ENCODE measurements at regions not wholly inside any gene's neighbourhood (a gene's known extent, or its start where the extent isn't known, plus 50 kb on each side); places are given as distances from the start of the nearest gene placed in this dataset.

DNA sequence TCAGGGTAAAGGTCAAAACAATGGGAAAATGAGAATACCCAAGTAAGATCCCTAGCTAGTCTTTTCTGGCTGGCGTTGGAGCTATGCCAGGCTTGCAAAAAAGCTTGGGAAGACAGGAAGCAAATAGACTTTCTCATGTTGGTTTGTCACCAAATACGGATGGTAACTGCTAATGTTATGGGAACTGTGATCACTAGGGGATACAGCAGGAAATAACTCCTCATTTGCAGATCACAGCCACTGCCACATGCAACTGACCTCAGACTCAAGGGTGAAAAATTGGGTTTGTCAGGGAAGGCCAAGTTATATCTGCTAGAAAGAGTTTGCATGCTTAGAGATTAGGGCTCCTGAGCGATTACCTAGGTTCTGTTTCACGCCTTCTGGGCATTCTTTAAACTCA is 162.9 kb downstream of the NHLRC3 start:
- peak overlapping the region; percentile 13 for H3K27ac ChIP-seq (ENCODE audit: low read length)
- peaks cover 2% of the 10 kb centered on the region for H3K4me1 ChIP-seq (ENCODE audit: control insufficient read depth, insufficient read depth, low read length)
- 80% methylated on average over 2 of the region's 4 CpGs for WGBS (ENCODE audit: insufficient coverage)
- peak; percentile 38 for DNase-seq
- H3K36me3 ChIP-seq (ENCODE audit: control insufficient read depth, insufficient read depth, low read length), result no peaks in the 10 kb centered on the region
- no peaks in the 10 kb centered on the region for H3K27me3 ChIP-seq (ENCODE audit: control insufficient read depth, insufficient read depth, low read length)
- H3K4me3 ChIP-seq (ENCODE audit: low read length), result no peak overlapping the region
- H3K9me3 ChIP-seq (replicated peaks; ENCODE audit: control insufficient read depth, low read depth, low read length), result no peaks in the 10 kb centered on the region

- no peak overlapping the region for H3K27ac ChIP-seq (ENCODE audit: low read length)
- no peaks in the 10 kb centered on the region for H3K36me3 ChIP-seq (ENCODE audit: control insufficient read depth, insufficient read depth, low read length)
- no peak overlapping the region for H3K4me3 ChIP-seq (ENCODE audit: low read length)
- no peak for DNase-seq
- no peaks in the 10 kb centered on the region for H3K9me3 ChIP-seq (replicated peaks; ENCODE audit: control insufficient read depth, low read depth, low read length)
- WGBS (ENCODE audit: insufficient coverage), result 52% methylated on average over 4 of the region's 7 CpGs
- H3K27me3 ChIP-seq (ENCODE audit: control insufficient read depth, insufficient read depth, low read length), result no peaks in the 10 kb centered on the region
- H3K4me1 ChIP-seq (ENCODE audit: control insufficient read depth, insufficient read depth, low read length), result peaks cover 2% of the 10 kb centered on the region
Observed at GRCh38 chr13:39202746-39203145, 164.5 kb downstream of the NHLRC3 start.

DNA sequence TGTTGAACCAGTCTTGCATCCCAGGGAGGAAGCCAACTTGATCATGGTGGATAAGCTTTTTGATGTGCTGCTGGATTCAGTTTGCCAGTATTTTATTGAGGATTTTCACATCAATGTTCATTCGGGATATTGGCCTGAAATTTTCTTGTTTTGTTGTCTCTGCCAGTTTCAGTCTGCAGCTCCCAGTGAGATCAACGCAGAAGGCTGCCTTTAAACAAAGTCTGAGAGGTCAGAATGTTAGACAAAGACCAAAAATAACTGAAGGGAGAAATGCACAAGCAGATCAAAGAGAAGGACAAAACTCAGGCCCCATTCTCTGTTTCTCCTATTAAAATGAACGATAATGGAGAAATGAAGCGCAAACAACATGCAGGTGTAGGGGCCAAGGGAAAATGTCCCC is 170.4 kb downstream of the NHLRC3 start:
- no peaks in the 10 kb centered on the region for H3K36me3 ChIP-seq (ENCODE audit: control insufficient read depth, insufficient read depth, low read length)
- no CpG with 5 or more reads among the region's 4 CpGs for WGBS (ENCODE audit: insufficient coverage)
- no peaks in the 10 kb centered on the region for H3K27me3 ChIP-seq (ENCODE audit: control insufficient read depth, insufficient read depth, low read length)
- DNase-seq, result peak; percentile 57
- no peaks in the 10 kb centered on the region for H3K9me3 ChIP-seq (replicated peaks; ENCODE audit: control insufficient read depth, low read depth, low read length)
- H3K4me1 ChIP-seq (ENCODE audit: control insufficient read depth, insufficient read depth, low read length), result peaks cover 2% of the 10 kb centered on the region
- no peak overlapping the region for H3K27ac ChIP-seq (ENCODE audit: low read length)
- H3K4me3 ChIP-seq (ENCODE audit: low read length), result no peak overlapping the region

GRCh38 chr13:39209731-39210531 is 171.7 kb downstream of the NHLRC3 start:
- Histone ChIP-seq H3K36me3 (ENCODE audit: control insufficient read depth, insufficient read depth, low read length) (no peaks in the 10 kb centered on the region), H3K27ac (ENCODE audit: low read length) (peak overlapping the region; percentile 15), H3K4me1 (ENCODE audit: control insufficient read depth, insufficient read depth, low read length) (peaks cover 2% of the 10 kb centered on the region), H3K9me3 (replicated peaks; ENCODE audit: control insufficient read depth, low read depth, low read length) (no peaks in the 10 kb centered on the region), H3K27me3 (ENCODE audit: control insufficient read depth, insufficient read depth, low read length) (no peaks in the 10 kb centered on the region), H3K4me3 (ENCODE audit: low read length) (no peak overlapping the region)
- peak; percentile 81 for DNase-seq
- no CpG with 5 or more reads among the region's 1 CpG for WGBS (ENCODE audit: insufficient coverage)

DNA sequence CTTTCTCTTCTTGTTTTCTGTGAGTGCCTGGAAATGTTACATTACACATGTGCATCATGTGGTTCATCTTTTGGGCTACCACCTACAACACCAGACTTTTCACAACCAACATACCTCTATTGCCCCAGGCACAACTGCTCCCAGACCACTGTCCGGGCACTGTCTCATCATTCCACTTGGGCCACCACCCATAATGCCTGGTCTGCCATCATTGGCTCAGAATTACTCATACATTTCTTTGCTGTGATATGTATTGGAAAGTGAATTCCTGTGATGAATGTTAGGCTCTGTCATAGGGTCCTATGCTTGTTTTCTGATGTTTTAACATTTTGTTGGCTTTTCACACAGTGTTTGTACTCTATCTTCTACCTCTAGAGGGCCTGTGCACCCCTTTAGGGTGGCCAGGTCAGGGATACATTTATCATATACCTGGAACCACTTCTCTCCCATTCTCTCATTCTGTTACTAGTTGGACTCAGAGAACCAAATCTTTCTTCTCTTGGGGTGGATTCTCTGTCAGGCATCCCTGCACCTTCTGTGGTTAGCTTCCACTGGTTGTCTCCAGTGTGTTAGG is 172.8 kb downstream of the NHLRC3 start:
- no peak for DNase-seq
- Histone ChIP-seq H3K4me1 (ENCODE audit: control insufficient read depth, insufficient read depth, low read length) (peaks cover 2% of the 10 kb centered on the region), H3K9me3 (replicated peaks; ENCODE audit: control insufficient read depth, low read depth, low read length) (no peaks in the 10 kb centered on the region), H3K27me3 (ENCODE audit: control insufficient read depth, insufficient read depth, low read length) (no peaks in the 10 kb centered on the region), H3K36me3 (ENCODE audit: control insufficient read depth, insufficient read depth, low read length) (no peaks in the 10 kb centered on the region), H3K4me3 (ENCODE audit: low read length) (no peak overlapping the region), H3K27ac (ENCODE audit: low read length) (no peak overlapping the region)
- no CpG with 5 or more reads among the region's 1 CpG for WGBS (ENCODE audit: insufficient coverage)

DNA sequence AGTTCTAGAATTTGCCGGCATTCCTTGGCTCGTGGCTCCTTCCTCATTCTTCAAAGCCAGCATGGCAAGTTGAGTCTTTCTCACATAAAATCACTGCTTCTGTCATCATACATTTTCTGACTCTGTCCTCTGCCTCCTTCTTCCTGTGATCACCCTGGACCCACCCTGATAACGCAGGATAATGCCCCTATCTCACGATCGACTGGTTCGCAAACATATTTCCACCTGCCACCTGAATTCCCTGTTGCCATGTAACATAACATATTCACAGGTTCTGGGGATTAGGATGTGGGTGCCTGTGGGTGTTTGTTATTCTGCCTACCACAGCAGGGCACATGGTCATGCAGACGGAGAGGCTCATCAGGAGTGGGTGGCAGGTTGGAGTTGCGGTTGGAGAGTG is 177.7 kb downstream of the NHLRC3 start:
- no peak overlapping the region for H3K4me3 ChIP-seq (ENCODE audit: low read length)
- no peaks in the 10 kb centered on the region for H3K27me3 ChIP-seq (ENCODE audit: control insufficient read depth, insufficient read depth, low read length)
- no peak for DNase-seq
- no peaks in the 10 kb centered on the region for H3K4me1 ChIP-seq (ENCODE audit: control insufficient read depth, insufficient read depth, low read length)
- no peaks in the 10 kb centered on the region for H3K36me3 ChIP-seq (ENCODE audit: control insufficient read depth, insufficient read depth, low read length)
- no peaks in the 10 kb centered on the region for H3K9me3 ChIP-seq (replicated peaks; ENCODE audit: control insufficient read depth, low read depth, low read length)
- WGBS (ENCODE audit: insufficient coverage), result 95% methylated on average over 2 of the region's 8 CpGs
- H3K27ac ChIP-seq (ENCODE audit: low read length), result no peak overlapping the region

GRCh38 chr13:39217471-39217870 is 179.2 kb downstream of the NHLRC3 start:
- WGBS (ENCODE audit: insufficient coverage), result no CpG with 5 or more reads among the region's 3 CpGs
- no peaks in the 10 kb centered on the region for H3K4me1 ChIP-seq (ENCODE audit: control insufficient read depth, insufficient read depth, low read length)
- no peaks in the 10 kb centered on the region for H3K9me3 ChIP-seq (replicated peaks; ENCODE audit: control insufficient read depth, low read depth, low read length)
- H3K4me3 ChIP-seq (ENCODE audit: low read length), result no peak overlapping the region
- no peaks in the 10 kb centered on the region for H3K36me3 ChIP-seq (ENCODE audit: control insufficient read depth, insufficient read depth, low read length)
- no peak for DNase-seq
- no peaks in the 10 kb centered on the region for H3K27me3 ChIP-seq (ENCODE audit: control insufficient read depth, insufficient read depth, low read length)
- no peak overlapping the region for H3K27ac ChIP-seq (ENCODE audit: low read length)

GRCh38 chr13:39224671-39225240 is 186.5 kb downstream of the NHLRC3 start:
- H3K4me1 ChIP-seq (ENCODE audit: control insufficient read depth, insufficient read depth, low read length), result no peaks in the 10 kb centered on the region
- H3K27ac ChIP-seq (ENCODE audit: low read length), result no peak overlapping the region
- WGBS (ENCODE audit: insufficient coverage), result 70% methylated on average over 2 of the region's 5 CpGs
- no peak for DNase-seq
- H3K27me3 ChIP-seq (ENCODE audit: control insufficient read depth, insufficient read depth, low read length), result no peaks in the 10 kb centered on the region
- H3K36me3 ChIP-seq (ENCODE audit: control insufficient read depth, insufficient read depth, low read length), result no peaks in the 10 kb centered on the region
- H3K9me3 ChIP-seq (replicated peaks; ENCODE audit: control insufficient read depth, low read depth, low read length), result no peaks in the 10 kb centered on the region
- no peak overlapping the region for H3K4me3 ChIP-seq (ENCODE audit: low read length)

DNA sequence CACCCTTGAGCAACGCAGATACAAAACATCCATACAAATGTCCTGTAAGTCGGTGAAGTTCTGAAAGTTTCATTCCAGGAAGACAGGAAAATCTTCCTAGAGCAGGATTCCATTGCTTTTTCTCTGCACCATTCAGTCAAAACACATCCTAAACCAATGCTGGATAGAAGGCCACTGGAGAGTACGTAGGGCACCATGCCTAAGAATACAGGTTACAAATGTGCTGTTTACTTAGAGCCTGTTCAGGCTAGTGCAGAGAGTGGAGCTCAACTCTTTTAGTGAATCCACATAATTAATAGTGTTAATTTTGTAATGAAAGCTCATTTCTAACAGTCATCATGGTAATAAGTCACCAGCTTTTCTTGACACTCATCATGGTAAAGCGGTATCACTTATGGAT is 187.6 kb downstream of the NHLRC3 start:
- Histone ChIP-seq H3K4me3 (ENCODE audit: low read length) (no peak overlapping the region), H3K4me1 (ENCODE audit: control insufficient read depth, insufficient read depth, low read length) (no peaks in the 10 kb centered on the region), H3K9me3 (replicated peaks; ENCODE audit: control insufficient read depth, low read depth, low read length) (no peaks in the 10 kb centered on the region), H3K27ac (ENCODE audit: low read length) (no peak overlapping the region), H3K36me3 (ENCODE audit: control insufficient read depth, insufficient read depth, low read length) (no peaks in the 10 kb centered on the region), H3K27me3 (ENCODE audit: control insufficient read depth, insufficient read depth, low read length) (no peaks in the 10 kb centered on the region)
- no peak for DNase-seq
- 100% methylated on average over 1 of the region's 4 CpGs for WGBS (ENCODE audit: insufficient coverage)

GRCh38 chr13:39226359-39226758 is 188.1 kb downstream of the NHLRC3 start:
- WGBS (ENCODE audit: insufficient coverage), result no CpG with 5 or more reads among the region's 3 CpGs
- H3K27me3 ChIP-seq (ENCODE audit: control insufficient read depth, insufficient read depth, low read length), result no peaks in the 10 kb centered on the region
- DNase-seq, result peak; percentile 26

More at GRCh38 chr13:39226359-39226758, 188.1 kb downstream of the NHLRC3 start:
- H3K36me3 ChIP-seq (ENCODE audit: control insufficient read depth, insufficient read depth, low read length), result no peaks in the 10 kb centered on the region
- H3K4me1 ChIP-seq (ENCODE audit: control insufficient read depth, insufficient read depth, low read length), result no peaks in the 10 kb centered on the region
- H3K9me3 ChIP-seq (replicated peaks; ENCODE audit: control insufficient read depth, low read depth, low read length), result no peaks in the 10 kb centered on the region
- H3K27ac ChIP-seq (ENCODE audit: low read length), result no peak overlapping the region
- no peak overlapping the region for H3K4me3 ChIP-seq (ENCODE audit: low read length)
